ENCODE measurements at regions not wholly inside any gene's neighbourhood (a gene's known extent, or its start where the extent isn't known, plus 50 kb on each side); places are given as distances from the start of the nearest gene placed in this dataset.

- H3K4me3 ChIP-seq (replicated peaks in 1 of 3; ENCODE audit: insufficient read depth in 1 of 3, low read depth in 1 of 3, low read length in 3 of 3) = peak overlapping the region; percentile 15 to 61 (median 50)
- H3K36me3 ChIP-seq (ENCODE audit: control insufficient read depth in 2 of 2, extremely low read depth in 1 of 2, insufficient read depth in 2 of 2, low read length in 2 of 2) = no peaks in the 10 kb centered on the region
- ChIA-PET POLR2A (interaction anchor here (0.7 kb wide), 1 partner anchor 797 kb away, joined by 3 read pairs; no protein-coding TSS in a partner anchor), CTCF (interaction anchor here (2.0 to 3.6 kb wide), 3 partner anchors 108 to 272 kb away, joined by 7 to 21 read pairs (median 15); partner anchors contain the start of gene KCTD1)
- H2AFZ ChIP-seq (ENCODE audit: low read depth, low read length) = peak overlapping the region; percentile 35
- BruUV-seq (replicated peaks) = no TSS peak
- no peak for FAIRE-seq
- H3K27ac ChIP-seq (ENCODE audit: insufficient read depth, low read depth, low read length) = no peak overlapping the region
- peaks cover 54 to 78% of the 10 kb centered on the region in 2 experiments for H3K27me3 ChIP-seq (ENCODE audit: control insufficient read depth in 2 of 2, insufficient read depth in 2 of 2, low read length in 2 of 2)
- no peaks in the 10 kb centered on the region for H4K20me1 ChIP-seq (replicated peaks; ENCODE audit: control insufficient read depth, extremely low read depth, insufficient read depth, low read length)
- no peak overlapping the region for H3K9ac ChIP-seq (replicated peaks; ENCODE audit: extremely low read depth, insufficient read depth, low read length)
- peaks cover 8% of the 10 kb centered on the region for H3K4me1 ChIP-seq (ENCODE audit: control insufficient read depth, extremely low read depth, insufficient read depth, low read length)
- no peak overlapping the region for H3K4me2 ChIP-seq (ENCODE audit: insufficient read depth, low read length)
- DNase-seq (ENCODE audit: low read depth, low spot score) = peak; percentile 20
- H3K9me1 ChIP-seq (replicated peaks; ENCODE audit: control insufficient read depth, extremely low read depth, insufficient read depth, low read length) = no peaks in the 10 kb centered on the region
- dilution Hi-C loops (cut with MboI; ENCODE audit: extremely low pct_ligation_motif_present, low sequenced_read_pairs) = no loop called here
- intact Hi-C loops (cut with micrococcal nuclease) = loop anchor here (2.0 to 5.0 kb wide), 3 partner anchors 107 to 428 kb away; partner anchors contain the start of genes KCTD1 and TAF4B
- no peaks in the 10 kb centered on the region for H3K79me2 ChIP-seq (ENCODE audit: control insufficient read depth, insufficient read depth, low read length)
- TF ChIP-seq CTCF (IDR thresholded peaks at IDR 0.05; ENCODE audit: extremely low read depth in 1 of 2, insufficient read depth in 1 of 2, low read depth in 1 of 2, low read length in 2 of 2) = peak in 1 of 2 donors; percentile 17
- TF ChIP-seq EZH2 (IDR thresholded peaks at IDR 0.05; ENCODE audit: borderline replicate concordance, low read depth, low read length, severe bottlenecking) = peak; percentile 90
- TF ChIP-seq MYC (IDR thresholded peaks at IDR 0.05; ENCODE audit: low read depth, low read length) = no peak
- no peaks in the 10 kb centered on the region for H3K9me3 ChIP-seq (replicated peaks; ENCODE audit: control insufficient read depth, insufficient read depth, low read length)
These were observed 107.4 kb upstream of the KCTD1 start for GRCh38 chr18:26655525-26656430.

Measured in endothelial cell of umbilical vein (primary cell).